Smooth muscle cell (in vitro differentiated cells): ENCODE measurements at regions not wholly inside any gene's neighbourhood (a gene's known extent, or its start where the extent isn't known, plus 50 kb on each side); places are given as distances from the start of the nearest gene placed in this dataset.

Experiments
- DNase-seq: peaks from one replicate; lab custom pipeline; 2025; ENCODE audit not compliant: unreplicated experiment; lab: John Stamatoyannopoulos, UW
- H2AFZ ChIP-seq: fragments of 200-600 bp; sonication (generic); 2 replicates; pipeline ENCODE4 v1.6.0; 2016; ENCODE audit warnings: antibody characterized with exemption, low read depth, mild to moderate bottlenecking
- H3F3A ChIP-seq: fragments of 200-600 bp; sonication (generic); 2 replicates; pipeline ENCODE4 v1.6.0; 2017; ENCODE audit warnings: antibody characterized with exemption, low read depth
- H3K27ac ChIP-seq: fragments of 200-600 bp; sonication (generic); 2 replicates; pipeline ENCODE4 v1.5.1; 2016; ENCODE audit warnings: low read depth, mild to moderate bottlenecking
- H3K27me3 ChIP-seq: fragments of 200-600 bp; sonication (generic); 2 replicates; pipeline ENCODE4 v1.6.1; 2016; ENCODE audit warnings: low read depth, mild to moderate bottlenecking
- H3K36me3 ChIP-seq: fragments of 200-600 bp; sonication (generic); 2 replicates; pipeline ENCODE4 v1.5.1; 2016; ENCODE audit warnings: low read depth
- H3K4me1 ChIP-seq: fragments of 200-600 bp; sonication (generic); 2 replicates; pipeline ENCODE4 v1.5.1; 2016; ENCODE audit warnings: low read depth
- H3K4me2 ChIP-seq: fragments of 200-600 bp; sonication (generic); 2 replicates; pipeline ENCODE4 v1.6.0; 2016; ENCODE audit warnings: mild to moderate bottlenecking
- H3K4me3 ChIP-seq: fragments of 200-600 bp; sonication (generic); 2 replicates; pipeline ENCODE4 v1.5.1; 2016; ENCODE audit warnings: mild to moderate bottlenecking
- H3K79me2 ChIP-seq: fragments of 200-600 bp; sonication (generic); 2 replicates; pipeline ENCODE4 v1.6.0; 2016; ENCODE audit warnings: low read depth, mild to moderate bottlenecking
- H3K9ac ChIP-seq: fragments of 200-600 bp; sonication (generic); 2 replicates; pipeline ENCODE4 v1.6.0; 2016; ENCODE audit warnings: low read depth
- H3K9me3 ChIP-seq: fragments of 200-600 bp; sonication (generic); replicated peaks from 2 replicates; pipeline ENCODE4 v1.5.1; 2016; ENCODE audit warnings: low read depth
- H4K20me1 ChIP-seq: fragments of 200-600 bp; sonication (generic); 2 replicates; pipeline ENCODE4 v1.6.0; 2016; ENCODE audit warnings: low read depth
- CTCF ChIP-seq: fragments of 200-600 bp; sonication (generic); IDR thresholded peaks from 2 replicates; pipeline ENCODE4 v1.5.1; 2017; ENCODE audit warnings: borderline replicate concordance, mild to moderate bottlenecking, antibody characterized with exemption; ENCODE audit not compliant: insufficient read depth, poor library complexity, severe bottlenecking
- WGBS: methylation state at CpG from one replicate; pipeline ENCODE4 v1.1.7; 2016; ENCODE audit warnings: low lambda C conversion rate; 5-methylcytosine and 5-hydroxymethylcytosine counted together

GRCh38 chr2:51483720-51484119 lies 451.8 kb upstream of the NRXN1 start:
- no peak overlapping the region for H3K9ac ChIP-seq

GRCh38 chr2:51472783-51473182 lies 440.9 kb upstream of the NRXN1 start:
- 91% methylated on average over 7 of the region's 7 CpGs for WGBS
- no peak overlapping the region for H3K4me3 ChIP-seq
- no peaks in the 10 kb centered on the region for H3K36me3 ChIP-seq
- H3K4me1 ChIP-seq: no peaks in the 10 kb centered on the region
- H3K4me2 ChIP-seq: no peak overlapping the region
- H3F3A ChIP-seq: no peaks in the 10 kb centered on the region
- no peak for TF ChIP-seq CTCF
- no peaks in the 10 kb centered on the region for H3K9me3 ChIP-seq
- H3K27me3 ChIP-seq: no peaks in the 10 kb centered on the region
- H3K27ac ChIP-seq: no peak overlapping the region
- no peak for DNase-seq
- no peak overlapping the region for H2AFZ ChIP-seq
- no peak overlapping the region for H3K9ac ChIP-seq
- no peaks in the 10 kb centered on the region for H4K20me1 ChIP-seq
- H3K79me2 ChIP-seq: no peaks in the 10 kb centered on the region

More at GRCh38 chr2:51483720-51484119, 451.8 kb upstream of the NRXN1 start:
- no peak overlapping the region for H2AFZ ChIP-seq
- 93% methylated on average over 1 of the region's 1 CpG for WGBS
- H3K4me2 ChIP-seq: no peak overlapping the region
- H3K79me2 ChIP-seq: no peaks in the 10 kb centered on the region
- no peak for DNase-seq
- TF ChIP-seq CTCF: no peak
- no peaks in the 10 kb centered on the region for H3F3A ChIP-seq
- H3K4me3 ChIP-seq: no peak overlapping the region
- no peaks in the 10 kb centered on the region for H3K27me3 ChIP-seq
- no peaks in the 10 kb centered on the region for H3K4me1 ChIP-seq
- H3K36me3 ChIP-seq: no peaks in the 10 kb centered on the region
- H3K27ac ChIP-seq: no peak overlapping the region
- H4K20me1 ChIP-seq: no peaks in the 10 kb centered on the region
- H3K9me3 ChIP-seq: no peaks in the 10 kb centered on the region

GRCh38 chr2:51472300-51472699 lies 440.4 kb upstream of the NRXN1 start:
- 92% methylated on average over 2 of the region's 2 CpGs for WGBS
- Histone ChIP-seq H3F3A (no peaks in the 10 kb centered on the region), H4K20me1 (no peaks in the 10 kb centered on the region), H3K9ac (no peak overlapping the region), H3K27me3 (no peaks in the 10 kb centered on the region), H3K79me2 (no peaks in the 10 kb centered on the region), H2AFZ (no peak overlapping the region), H3K27ac (no peak overlapping the region), H3K36me3 (no peaks in the 10 kb centered on the region), H3K4me3 (no peak overlapping the region), H3K4me2 (no peak overlapping the region), H3K9me3 (no peaks in the 10 kb centered on the region), H3K4me1 (no peaks in the 10 kb centered on the region)
- TF ChIP-seq CTCF: no peak
- DNase-seq: no peak

GRCh38 chr2:51469102-51469501 lies 437.2 kb upstream of the NRXN1 start:
- Histone ChIP-seq H3K27ac (no peak overlapping the region), H3K4me2 (no peak overlapping the region), H3K9me3 (no peaks in the 10 kb centered on the region), H3K27me3 (no peaks in the 10 kb centered on the region), H2AFZ (no peak overlapping the region), H3K79me2 (no peaks in the 10 kb centered on the region), H4K20me1 (no peaks in the 10 kb centered on the region), H3K36me3 (no peaks in the 10 kb centered on the region), H3K9ac (no peak overlapping the region), H3K4me3 (no peak overlapping the region), H3F3A (no peaks in the 10 kb centered on the region), H3K4me1 (no peaks in the 10 kb centered on the region)
- WGBS: 93% methylated on average over 4 of the region's 4 CpGs
- no peak for DNase-seq
- TF ChIP-seq CTCF: no peak
